Mucosa of gallbladder (tissue), 1 donor: ENCODE measurements at regions not wholly inside any gene's neighbourhood (a gene's known extent, or its start where the extent isn't known, plus 50 kb on each side); places are given as distances from the start of the nearest gene placed in this dataset.

Source experiments
- DNase-seq: peaks from one replicate; pipeline ENCODE4 v3.0.0-alpha.2; 2020; ENCODE audit warnings: low spot score
- donor health status: DM: no; HTN: no; CAD: no.

GRCh38 chr1:222105393-222105737 is 363.5 kb upstream of the DUSP10 start:
- peak; percentile 80 for DNase-seq

- peak; percentile 34 for DNase-seq
Observed at GRCh38 chr1:222104694-222105392, 363.0 kb upstream of the DUSP10 start.

- DNase-seq = no peak
Observed at GRCh38 chr1:222104097-222104496, 362.2 kb upstream of the DUSP10 start.

- no peak for DNase-seq
Observed at GRCh38 chr1:222099746-222100145, 357.9 kb upstream of the DUSP10 start.

GRCh38 chr1:222098404-222098803 is 356.5 kb upstream of the DUSP10 start:
- DNase-seq = no peak

GRCh38 chr1:222097588-222097987 is 355.7 kb upstream of the DUSP10 start:
- DNase-seq = peak; percentile 63

- no peak for DNase-seq
Observed at GRCh38 chr1:222096883-222097282, 355.0 kb upstream of the DUSP10 start.

- DNase-seq = no peak
Observed at GRCh38 chr1:222096476-222096772, 354.5 kb upstream of the DUSP10 start.

- no peak for DNase-seq
Observed at GRCh38 chr1:222095606-222096475, 354.0 kb upstream of the DUSP10 start.

- DNase-seq = no peak
Observed at GRCh38 chr1:222093518-222093917, 351.6 kb upstream of the DUSP10 start.

- no peak for DNase-seq
Observed at GRCh38 chr1:222090103-222090502, 348.2 kb upstream of the DUSP10 start.

- no peak for DNase-seq
Observed at GRCh38 chr1:222087221-222087920, 345.5 kb upstream of the DUSP10 start.

- DNase-seq = no peak
Observed at GRCh38 chr1:222084996-222085395, 343.1 kb upstream of the DUSP10 start.

- DNase-seq = no peak
Observed at GRCh38 chr1:222084048-222084447, 342.2 kb upstream of the DUSP10 start.

GRCh38 chr1:222081859-222082258 is 340.0 kb upstream of the DUSP10 start:
- no peak for DNase-seq

- no peak for DNase-seq
Observed at GRCh38 chr1:222079566-222079965, 337.7 kb upstream of the DUSP10 start.

GRCh38 chr1:222077206-222077605 is 335.3 kb upstream of the DUSP10 start:
- no peak for DNase-seq

- no peak for DNase-seq
Observed at GRCh38 chr1:222074317-222074716, 332.4 kb upstream of the DUSP10 start.

GRCh38 chr1:222073307-222073995 is 331.6 kb upstream of the DUSP10 start:
- no peak for DNase-seq

- DNase-seq = no peak
Observed at GRCh38 chr1:222071387-222071786, 329.5 kb upstream of the DUSP10 start.

- DNase-seq = no peak
Observed at GRCh38 chr1:222068937-222069336, 327.0 kb upstream of the DUSP10 start.

GRCh38 chr1:222068101-222068500 is 326.2 kb upstream of the DUSP10 start:
- no peak for DNase-seq
